AG20443 (cell line): ENCODE measurements at regions not wholly inside any gene's neighbourhood (a gene's known extent, or its start where the extent isn't known, plus 50 kb on each side); places are given as distances from the start of the nearest gene placed in this dataset.

Source experiments
- DNase-seq: peaks from one replicate; pipeline ENCODE4 v3.0.0; 2012; ENCODE audit warnings: low spot score, mixed read lengths

DNA sequence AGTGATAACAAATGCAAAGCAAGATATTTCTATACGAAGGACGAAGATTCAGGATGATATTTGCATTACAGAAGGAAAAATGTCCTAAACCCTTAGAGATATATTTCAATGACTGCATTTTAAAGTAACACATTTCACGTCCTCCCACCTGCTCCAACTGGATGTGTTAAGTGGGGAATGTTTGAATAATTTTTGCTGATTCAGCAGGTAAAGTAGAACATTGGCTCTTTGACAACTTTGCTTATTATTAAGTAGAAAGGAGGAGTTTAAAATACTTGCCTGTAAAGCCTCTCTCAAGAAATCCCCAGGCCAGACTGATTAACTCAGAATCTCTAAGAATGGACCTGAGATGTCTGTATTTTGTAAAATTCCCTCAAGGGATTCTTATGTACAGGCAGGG is 1165.2 kb upstream of the PRKX start:
- no peak for DNase-seq

DNA sequence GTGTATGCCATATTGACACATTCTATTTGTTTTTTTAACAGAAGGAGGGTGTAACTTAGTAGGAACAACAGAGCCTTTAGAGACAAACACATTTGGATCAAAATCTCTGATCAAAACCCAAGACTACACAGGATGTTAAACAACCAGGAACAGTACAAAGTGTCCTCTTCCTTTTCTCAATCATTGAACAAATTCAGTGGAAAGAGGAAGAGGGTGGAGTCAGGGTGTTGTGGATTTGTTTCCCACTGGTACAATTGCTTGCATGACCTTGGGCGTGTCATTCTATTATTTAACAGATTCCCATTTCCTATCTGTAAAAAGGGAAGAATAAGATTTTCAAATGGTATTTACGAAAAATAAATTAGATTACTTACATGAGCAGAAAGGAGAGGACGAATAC is 1162.8 kb upstream of the PRKX start:
- no peak for DNase-seq

DNA sequence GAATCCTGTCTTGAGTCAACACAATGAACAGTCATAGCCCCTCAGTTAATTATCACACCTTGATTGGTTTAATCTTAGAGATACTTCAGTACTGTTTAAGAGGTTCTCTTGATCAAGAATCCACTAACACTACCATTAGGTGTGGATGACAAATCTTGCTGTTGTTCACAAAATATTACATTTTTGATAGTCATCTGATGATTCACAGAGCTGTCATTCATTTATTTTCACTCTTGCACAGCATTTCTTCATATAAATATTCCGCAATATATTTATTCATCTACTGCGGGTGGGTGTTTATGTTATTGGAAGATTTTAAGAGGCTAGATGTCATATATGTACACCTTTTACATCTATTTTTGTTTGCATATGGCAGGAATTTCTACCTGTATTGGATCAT is 1138.1 kb upstream of the PRKX start:
- DNase-seq: no peak

DNA sequence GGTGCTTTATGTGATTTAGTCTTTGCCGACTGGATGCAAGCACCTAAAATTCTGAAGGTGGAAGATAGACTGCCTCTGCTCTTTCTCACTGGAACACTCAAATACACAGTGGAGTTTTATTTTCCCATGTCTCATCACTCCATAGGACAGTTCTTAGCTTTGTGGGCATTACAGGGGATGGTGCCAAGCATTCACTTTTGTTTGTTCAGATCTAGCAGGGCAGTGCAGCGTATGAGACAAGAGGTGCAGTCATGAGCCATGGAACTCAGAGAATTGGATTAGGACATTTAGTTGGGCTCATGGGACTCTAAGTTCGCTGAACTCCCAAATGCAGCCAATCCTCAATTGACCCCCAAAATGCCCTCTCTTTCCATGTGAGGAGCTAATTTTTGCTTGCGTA is 1136.9 kb upstream of the PRKX start:
- DNase-seq: no peak

DNA sequence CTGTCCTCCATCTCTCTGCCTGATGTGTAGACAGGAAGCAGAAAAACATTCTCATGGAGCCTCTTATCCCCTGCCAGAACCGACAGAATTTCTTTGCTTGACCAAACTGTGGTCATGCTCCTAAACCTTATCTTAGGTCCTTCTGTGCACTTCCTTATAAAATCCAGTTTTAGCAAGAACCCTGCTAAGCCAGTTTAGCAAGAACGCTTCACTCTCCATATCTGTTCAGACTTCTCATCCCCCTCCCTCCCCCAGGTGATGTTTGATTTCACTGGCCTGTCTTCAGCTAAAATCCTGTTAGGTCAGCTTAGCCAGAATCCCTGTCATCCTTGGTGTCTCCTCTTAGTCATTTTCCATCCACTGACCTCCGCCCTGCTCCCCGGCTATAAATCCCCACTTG is 1130.9 kb upstream of the PRKX start:
- DNase-seq: no peak

DNA sequence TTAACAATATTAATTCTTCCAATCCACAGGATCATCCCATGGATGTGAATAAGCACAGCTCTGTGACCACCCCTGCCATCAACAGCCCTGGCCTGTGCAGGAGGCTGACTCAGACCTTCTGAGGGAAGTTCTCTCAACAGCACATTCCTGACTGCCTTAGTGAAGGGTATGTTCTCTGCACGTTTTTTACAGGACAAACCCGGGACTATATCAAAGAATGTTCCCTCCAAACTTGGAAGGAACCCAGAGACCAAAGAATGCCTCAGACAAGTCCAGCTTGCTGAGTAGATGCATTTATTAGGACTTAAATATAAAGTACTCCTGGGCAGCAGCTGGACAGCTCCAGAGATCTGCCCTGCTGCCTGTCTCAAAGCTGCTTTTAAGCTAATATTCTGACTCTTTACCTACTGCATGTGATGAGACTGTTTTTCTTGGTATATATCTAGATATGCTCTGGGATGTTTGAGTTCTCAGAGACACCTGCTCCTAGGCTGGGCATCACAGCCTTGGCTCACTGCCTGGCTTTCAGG is 1127.8 kb upstream of the PRKX start:
- no peak for DNase-seq

DNA sequence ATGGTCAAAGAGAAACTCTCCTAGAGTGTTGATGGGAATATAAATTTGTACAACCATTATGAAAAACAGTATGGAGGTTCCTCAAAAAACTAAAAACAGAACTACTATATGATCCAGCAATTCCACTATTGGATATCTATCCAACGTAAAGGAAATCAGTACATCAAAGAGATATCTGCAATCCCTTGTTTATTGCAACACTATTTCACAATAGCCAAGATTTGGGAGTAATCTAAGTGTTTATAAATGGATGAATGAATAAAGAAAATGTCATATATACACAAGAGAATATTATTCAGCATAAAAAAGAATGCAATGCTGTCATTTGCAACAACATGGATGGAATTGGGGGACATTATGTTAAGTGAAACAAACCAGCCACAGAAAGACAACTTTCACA is 1118.1 kb upstream of the PRKX start:
- DNase-seq: no peak

DNA sequence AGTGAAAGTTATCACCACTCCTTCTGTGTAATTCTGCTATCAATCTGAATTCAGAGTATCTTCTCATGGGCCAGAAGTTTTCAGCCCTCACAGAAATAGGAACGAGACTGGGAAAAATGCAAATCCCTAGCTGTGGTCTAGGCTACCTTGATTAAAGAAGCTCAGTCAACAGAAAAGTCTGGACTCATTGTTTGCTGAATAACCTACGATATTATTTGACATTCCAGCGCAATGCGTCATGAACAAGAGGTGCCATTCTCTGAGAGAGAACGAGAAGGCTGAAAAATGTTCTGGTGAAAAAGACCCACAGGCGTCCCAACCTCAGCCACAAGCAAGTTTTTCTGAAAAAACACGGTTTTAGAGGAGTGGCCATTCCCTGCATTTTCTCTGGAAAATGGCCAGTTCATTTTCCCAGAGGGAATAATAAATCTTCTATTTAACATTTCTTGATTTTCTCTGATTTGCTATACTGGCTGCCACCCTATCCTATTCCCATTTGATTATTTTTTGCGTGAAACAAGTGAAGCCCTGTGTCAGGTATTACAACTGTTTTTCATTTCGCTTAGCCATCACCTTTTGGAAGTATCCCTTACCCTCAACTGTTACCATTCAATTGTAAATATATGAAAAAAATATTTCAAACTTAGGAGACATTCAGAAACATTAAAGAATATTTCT is 1117.6 kb upstream of the PRKX start:
- DNase-seq: no peak

DNA sequence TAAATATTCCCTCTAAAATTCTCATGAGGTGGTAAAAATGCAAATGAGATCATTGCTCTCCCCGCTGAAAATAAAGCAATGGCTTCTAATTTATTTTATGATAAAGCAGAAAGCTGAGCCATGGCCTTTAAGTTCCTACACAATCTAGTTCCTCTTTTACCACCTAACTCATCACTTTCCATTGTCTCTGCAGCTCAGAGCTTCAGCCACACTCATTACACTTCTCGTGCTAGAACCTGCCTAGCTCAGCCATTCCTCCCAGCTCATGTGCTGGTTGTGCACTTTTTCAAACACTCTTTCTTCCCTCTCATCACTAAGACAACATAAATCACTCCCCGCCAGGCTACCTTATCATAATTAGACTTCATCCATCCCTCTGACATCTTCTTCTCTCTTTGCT is 1112.1 kb upstream of the PRKX start:
- DNase-seq: no peak

DNA sequence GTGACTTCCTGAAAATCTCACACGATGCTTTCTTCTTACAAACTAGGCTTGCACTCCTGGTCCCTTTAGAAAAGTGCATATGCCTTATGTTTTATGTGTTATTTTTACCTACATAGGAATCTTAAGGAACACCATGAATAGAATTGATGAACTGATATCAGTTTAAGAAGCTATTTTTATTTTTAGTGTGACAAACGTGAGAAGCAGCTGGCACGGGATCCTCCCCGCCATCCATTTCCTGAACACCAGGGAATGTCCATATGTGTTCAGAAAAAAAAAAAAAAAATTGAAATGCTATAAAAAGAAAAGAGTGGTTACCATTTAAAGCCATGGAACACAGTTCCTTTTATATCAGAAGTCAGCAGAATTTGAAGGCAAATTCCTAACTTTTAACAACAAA is 1096.1 kb upstream of the PRKX start:
- no peak for DNase-seq

DNA sequence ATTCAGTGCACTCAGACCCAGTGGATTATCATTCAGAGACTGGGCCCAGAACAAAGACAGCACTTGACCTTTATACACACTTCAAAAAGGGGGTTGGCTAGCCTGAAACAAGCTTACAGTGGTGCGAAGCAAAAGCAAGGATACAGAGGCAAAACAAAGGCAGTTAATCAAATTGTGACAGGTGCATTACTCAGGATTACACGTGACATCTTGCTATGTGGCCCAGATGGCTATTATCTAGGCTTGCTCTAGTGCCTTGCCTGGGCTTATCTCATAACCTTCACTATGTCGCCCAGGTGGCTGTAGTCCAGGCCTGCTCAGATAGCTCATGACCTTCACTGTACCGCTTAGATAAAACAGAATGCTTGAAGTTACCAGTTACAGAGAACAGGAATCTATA is 1092.1 kb upstream of the PRKX start:
- DNase-seq: no peak

DNA sequence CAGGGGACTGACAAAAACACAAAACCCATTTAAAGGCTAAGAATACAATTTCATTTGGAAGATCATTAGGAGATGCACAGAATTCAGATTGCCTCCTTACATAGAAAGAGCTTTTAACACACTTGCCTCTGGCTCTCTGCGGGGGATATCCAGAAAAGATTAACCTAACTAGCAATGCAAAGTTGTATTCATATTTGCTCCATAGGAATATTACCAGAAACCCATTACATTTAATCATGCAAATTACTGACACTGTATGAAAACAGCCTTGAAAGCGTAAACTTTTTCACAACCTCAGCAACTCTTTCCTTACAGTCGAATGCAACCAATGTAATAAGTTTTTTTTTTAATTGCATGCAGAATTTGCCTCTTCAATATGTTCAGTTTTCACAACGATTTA is 1087.3 kb upstream of the PRKX start:
- DNase-seq: no peak

DNA sequence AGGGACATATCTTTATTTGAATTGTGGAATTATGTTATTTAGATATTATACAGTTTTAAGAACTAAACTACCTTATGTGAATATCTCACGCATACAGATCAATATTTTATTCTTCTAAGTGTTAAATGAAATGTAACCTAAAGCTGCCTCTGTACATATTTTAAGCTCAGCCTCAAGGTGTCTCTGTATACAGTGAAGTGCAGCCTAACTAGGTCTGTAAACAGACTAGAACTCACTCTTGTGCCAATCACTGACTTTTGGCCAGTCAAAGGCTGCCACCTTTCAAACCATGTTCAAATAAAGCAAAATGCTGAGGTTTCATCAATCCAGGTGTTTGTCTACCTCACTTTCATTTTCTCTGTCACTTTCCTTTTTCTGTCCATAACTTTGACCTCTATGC is 1074.5 kb upstream of the PRKX start:
- DNase-seq: no peak

DNA sequence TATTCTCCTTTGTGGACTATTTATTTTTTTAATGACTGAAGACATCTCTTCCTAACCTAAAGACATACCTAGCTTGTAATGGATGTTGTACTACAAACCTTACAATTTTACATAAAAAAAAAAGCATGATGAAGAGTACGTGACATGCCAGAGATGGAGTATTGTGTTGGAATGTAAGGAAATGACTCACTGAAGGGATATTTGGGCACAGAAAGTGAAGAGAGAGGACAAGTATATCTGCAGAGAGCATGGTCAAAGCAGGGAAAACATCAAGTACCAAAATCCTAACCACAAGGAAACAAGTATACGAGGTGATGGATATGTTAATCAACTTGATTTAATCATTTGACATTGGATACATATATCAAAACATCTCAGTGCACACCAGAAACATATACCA is 1051.4 kb upstream of the PRKX start:
- no peak for DNase-seq

DNA sequence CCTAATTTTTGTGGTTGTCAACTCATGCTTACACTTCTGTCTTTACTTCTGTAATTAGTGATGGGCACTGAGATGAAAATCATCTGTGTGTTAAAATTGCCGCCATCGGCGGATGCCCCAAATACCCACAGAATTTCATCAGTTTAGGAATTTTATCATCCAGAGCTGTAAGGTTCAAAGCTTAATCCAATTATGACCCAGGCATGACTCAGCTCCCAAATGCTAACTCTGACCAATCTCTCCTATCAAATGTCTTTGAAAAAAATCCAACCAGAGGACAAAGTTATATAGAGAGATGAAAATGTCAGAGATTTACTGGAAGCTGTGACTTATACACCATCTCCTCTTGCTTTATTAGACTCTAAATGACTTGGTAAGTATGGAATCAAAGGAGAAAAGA is 1048.7 kb upstream of the PRKX start:
- DNase-seq: no peak

DNA sequence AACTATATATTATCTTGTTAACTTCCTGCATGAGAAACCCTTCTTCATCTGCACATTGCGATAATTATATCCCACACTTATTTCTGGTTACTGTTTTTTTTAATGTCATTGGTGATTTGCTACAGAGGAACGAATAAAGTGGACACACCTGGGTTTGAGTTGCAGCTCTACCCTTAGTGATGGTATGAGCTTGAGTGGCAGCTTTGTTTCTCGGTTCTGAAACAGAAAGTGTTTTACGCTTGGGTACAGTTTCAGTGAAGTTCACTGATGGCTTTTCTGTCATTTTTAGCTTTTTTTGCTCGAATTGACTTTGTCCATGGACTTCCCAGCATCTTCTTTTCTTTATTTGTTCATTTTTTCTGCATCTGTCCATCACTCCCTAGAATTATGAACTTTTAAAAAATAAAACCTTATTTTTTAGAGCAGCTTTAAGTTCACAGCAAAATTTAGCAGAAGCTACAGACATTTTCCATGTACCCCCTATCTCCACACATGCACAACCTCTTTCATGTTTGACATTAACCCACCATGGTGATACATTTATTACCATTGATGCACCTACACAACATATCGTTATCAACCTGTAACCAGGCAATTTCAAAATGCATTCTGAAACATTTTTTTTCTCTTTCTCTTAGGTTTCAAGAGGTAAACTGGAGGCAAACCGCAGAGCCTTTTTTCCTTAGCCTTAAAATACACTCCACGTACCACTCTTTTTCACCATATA is 1041.6 kb upstream of the PRKX start:
- no peak for DNase-seq

DNA sequence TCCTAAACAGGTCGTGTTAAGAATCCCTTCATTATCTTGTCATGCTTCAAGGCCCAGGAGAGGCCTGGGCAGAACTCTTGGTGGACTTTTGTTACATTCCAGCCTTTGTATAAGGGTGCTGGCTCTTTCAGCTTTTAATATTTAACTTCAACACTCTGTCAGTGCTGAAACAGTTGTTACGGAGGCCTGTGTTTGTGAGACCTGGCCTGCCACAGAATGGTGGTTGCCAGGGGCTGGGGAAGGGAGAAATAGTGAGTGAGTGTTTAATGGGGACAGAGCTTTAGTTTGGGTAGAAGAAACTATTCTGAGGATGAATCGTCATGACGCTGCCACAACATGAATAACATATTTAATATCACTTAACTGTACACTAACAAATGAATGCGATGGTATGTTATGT is 1027.6 kb upstream of the PRKX start:
- DNase-seq: no peak

DNA sequence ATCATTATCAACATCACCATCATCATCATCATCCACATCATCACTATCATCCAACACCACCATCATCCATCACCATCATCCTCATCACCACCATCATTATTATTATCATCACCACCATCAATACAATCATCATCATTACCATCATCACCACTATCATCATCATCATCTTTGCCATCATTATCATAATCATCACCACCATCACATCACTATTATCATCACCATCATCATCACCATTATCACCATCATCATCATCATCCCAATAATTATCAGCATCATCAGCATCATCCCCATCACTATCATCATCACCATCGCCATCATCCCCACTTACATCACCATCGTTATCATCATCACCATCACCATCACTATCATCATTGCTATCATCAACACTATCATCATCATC is 1021.9 kb upstream of the PRKX start:
- no peak for DNase-seq

DNA sequence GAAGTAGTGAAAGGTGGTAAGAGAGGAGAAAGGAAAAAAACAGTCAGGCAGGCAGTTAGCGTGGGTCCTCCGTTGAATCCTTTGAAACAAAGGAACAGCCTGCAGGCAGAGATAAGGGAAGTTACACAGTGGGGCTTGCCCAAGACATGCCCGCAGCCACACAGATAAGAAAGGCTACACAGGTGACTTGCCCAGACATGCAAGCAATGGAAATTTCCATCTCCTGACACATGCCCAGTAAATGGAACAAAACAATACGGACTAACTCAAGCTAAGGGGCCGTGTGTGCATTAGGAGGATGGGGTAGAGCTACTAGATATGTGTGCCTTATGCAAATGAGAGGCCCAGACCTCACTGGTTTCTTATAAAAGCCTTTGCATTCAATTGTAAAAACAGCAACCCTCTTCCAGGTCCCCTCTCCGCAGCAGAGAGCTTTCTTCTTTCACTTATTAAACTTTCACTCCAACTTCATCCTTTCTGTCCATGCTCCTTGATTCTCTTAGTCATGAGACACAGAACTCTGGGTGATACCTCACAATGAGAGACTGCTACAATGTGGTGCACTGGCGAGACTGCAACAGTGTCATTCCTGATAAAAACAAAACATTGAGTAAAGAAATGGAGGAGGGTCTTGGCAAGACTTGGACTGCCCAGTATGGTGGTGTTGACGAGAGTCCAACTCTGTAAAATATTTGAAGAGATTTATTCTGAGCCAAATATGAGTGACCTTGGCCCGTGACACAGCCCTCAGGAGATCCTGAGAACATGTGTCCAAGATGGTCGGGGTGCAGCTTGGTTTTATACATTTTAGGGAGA is 997.4 kb upstream of the PRKX start:
- DNase-seq: no peak

DNA sequence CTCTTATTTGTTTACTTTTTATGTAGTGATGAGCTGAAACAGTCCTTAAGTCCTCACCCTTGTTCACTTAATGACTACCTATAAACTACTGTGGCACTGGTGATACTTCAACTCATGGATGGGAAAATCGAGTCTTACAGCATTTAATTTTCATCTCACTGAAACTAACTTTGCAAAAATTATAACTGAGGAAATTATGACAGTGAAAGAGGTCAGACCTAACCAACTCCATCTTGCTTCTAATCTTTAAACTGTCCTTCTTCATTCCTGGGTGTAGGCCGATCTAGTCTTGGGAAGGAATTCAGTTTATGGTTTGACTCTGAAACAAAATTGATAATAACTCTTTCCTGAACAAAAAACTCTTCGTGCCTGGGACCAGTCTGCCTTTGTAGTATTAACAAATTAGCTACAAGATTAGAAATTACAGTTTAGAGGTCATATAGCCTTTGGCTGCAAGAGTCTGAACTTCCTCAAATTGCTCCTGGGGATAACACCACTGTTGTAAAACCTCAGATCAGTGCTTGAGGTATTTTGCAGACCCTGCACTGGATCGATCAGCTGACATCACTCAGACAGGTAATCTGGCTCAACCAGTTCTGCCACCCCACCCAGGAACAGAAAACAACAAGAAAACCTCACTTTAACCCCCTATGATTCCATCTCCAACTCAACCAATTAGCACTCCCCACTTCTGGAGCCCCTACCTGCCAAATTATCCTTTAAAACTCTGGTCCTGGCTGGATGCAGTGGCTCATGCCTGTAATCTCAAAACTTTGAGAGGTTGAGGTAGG is 995.7 kb upstream of the PRKX start:
- no peak for DNase-seq

DNA sequence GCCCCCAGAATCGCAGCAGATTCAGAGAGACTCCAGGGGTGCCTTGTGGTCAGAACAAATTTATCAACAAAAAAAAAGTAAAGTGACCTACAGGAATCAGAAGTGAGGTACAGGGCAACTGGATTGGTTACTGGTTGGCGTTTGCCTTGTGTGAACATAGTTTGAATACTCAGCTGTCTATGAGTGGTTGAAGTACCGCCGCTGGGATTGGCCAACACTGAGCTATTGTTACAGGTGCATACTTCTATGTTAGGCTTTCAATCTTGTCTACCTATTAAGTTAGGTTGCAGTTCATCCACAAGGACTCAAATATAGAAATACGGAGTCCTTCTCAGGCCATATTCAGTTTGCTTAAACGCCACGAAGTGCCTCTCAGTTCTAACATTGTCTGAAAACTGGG is 993.5 kb upstream of the PRKX start:
- DNase-seq: no peak

DNA sequence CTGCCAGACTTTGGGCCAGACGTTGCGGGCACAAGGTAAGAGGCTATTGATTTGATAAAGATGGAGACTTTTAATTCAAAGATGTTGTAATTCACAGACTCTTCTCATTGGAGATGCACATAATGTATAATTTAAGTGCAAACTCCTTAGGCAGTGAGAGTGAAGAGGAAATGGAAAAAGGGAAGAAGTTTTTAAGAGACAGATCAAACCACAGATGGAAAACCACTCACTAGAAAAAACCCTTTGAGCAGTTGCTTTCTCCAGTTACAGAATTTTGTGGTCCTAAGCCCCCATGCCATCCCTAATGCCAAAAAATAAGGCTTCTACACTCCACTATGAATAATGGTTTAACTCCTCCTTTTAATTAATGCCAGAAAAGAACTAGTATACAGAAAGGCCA is 977.1 kb upstream of the PRKX start:
- DNase-seq: no peak
